Stomach (tissue), 8 donors: ENCODE measurements at regions not wholly inside any gene's neighbourhood (a gene's known extent, or its start where the extent isn't known, plus 50 kb on each side); places are given as distances from the start of the nearest gene placed in this dataset.

Experiments used
- DNase-seq, 2 donors: peaks; one replicate each; pipeline versions ENCODE4 v3.0.0 to v3.0.0-alpha.2; 2013 to 2019
- H3K27ac ChIP-seq, 5 donors: fragments of 200-600 bp in 4 of 5; sonication (generic) in 4 of 5; one replicate each; pipeline ENCODE4 v1.5.1; 2013 to 2019; ENCODE audit warnings: mild to moderate bottlenecking in 1 of 5, moderate library complexity in 1 of 5
- H3K27me3 ChIP-seq, 3 donors: fragments of 200-600 bp; sonication (generic); one replicate each; pipeline ENCODE4 v1.5.1; 2017 to 2019; ENCODE audit warnings: mixed run types in 1 of 3
- H3K36me3 ChIP-seq, 4 donors: fragments of 200-600 bp; sonication (generic); 1 replicate in 3 of 4; 2 replicates in 1 of 4; pipeline ENCODE4 v1.5.1; 2016 to 2019
- H3K4me1 ChIP-seq, 4 donors: fragments of 200-600 bp; sonication (generic); one replicate each; pipeline ENCODE4 v1.5.1; 2016 to 2019
- H3K4me3 ChIP-seq, 4 donors: fragments of 200-600 bp; sonication (generic) in 3 of 4; one replicate each; pipeline ENCODE4 v1.5.1; 2016 to 2019; ENCODE audit warnings: mild to moderate bottlenecking in 1 of 4
- H3K9me3 ChIP-seq, 4 donors: fragments of 200-600 bp; sonication (generic); one replicate each; pipeline ENCODE4 v1.5.1; 2016 to 2019
- CTCF ChIP-seq, 7 experiments: fragments of 450-650 bp in 4 of 7; fragments of 200-600 bp in 3 of 7; sonication (generic) in 3 of 7; IDR thresholded peaks; one replicate each; pipeline ENCODE4 v1.5.1; 2016 to 2019; ENCODE audit warnings: antibody characterized with exemption in 7 of 7, control low read depth in 2 of 7, mild to moderate bottlenecking in 1 of 7
- EP300 ChIP-seq: sonication (generic); formaldehyde crosslinking; IDR thresholded peaks from one replicate; pipeline ENCODE4 v1.6.1; 2017; ENCODE audit warnings: antibody characterized with exemption
- POLR2A ChIP-seq, 4 donors: fragments of 450-650 bp; IDR thresholded peaks; one replicate each; pipeline ENCODE4 v1.6.1; 2016; ENCODE audit warnings: antibody characterized with exemption in 4 of 4, control low read depth in 2 of 4, mild to moderate bottlenecking in 1 of 4, moderate library complexity in 1 of 4
- POLR2AphosphoS5 ChIP-seq, 3 donors: sonication (generic); formaldehyde crosslinking; IDR thresholded peaks; one replicate each; pipeline ENCODE4 v1.6.1; 2016; ENCODE audit warnings: antibody characterized with exemption in 3 of 3
- WGBS, 5 donors: extraction: QIAGEN DNeasy Blood & Tissue Kit in 3 of 5; methylation state at CpG; one replicate each; pipeline versions ENCODE4 v1.1.5 to v1.1.7; 2013 to 2018; 5-methylcytosine and 5-hydroxymethylcytosine counted together
- intact Hi-C: fragments of 100-400 bp; cut with DNase I; formaldehyde crosslinking; loops from one replicate; pipeline ENCODE4 v1.15.1; 2023; ENCODE audit warnings: low total_unique reads
- donor health status: healthy with polysubstance abuse.
- donor health status: Bipolar disorder and iron deficiency.
- donor health status: healthy.

- TF ChIP-seq CTCF (IDR thresholded peaks at IDR 0.05) = no peak
- TF ChIP-seq POLR2A (IDR thresholded peaks at IDR 0.05) = no peak
- Histone ChIP-seq H3K36me3 (no peaks in the 10 kb centered on the region), H3K27ac (no peak overlapping the region), H3K4me1 (no peaks in the 10 kb centered on the region), H3K27me3 (no peaks in the 10 kb centered on the region), H3K9me3 (no peaks in the 10 kb centered on the region), H3K4me3 (no peak overlapping the region)
- intact Hi-C loops = no loop called here
- 83 to 88% (median 86%) methylated on average over 5 of the region's 5 CpGs for WGBS, 5 donors
- DNase-seq = no peak
Observed at GRCh38 chr1:113233441-113233840, 156.9 kb upstream of the MAGI3 start.

DNA sequence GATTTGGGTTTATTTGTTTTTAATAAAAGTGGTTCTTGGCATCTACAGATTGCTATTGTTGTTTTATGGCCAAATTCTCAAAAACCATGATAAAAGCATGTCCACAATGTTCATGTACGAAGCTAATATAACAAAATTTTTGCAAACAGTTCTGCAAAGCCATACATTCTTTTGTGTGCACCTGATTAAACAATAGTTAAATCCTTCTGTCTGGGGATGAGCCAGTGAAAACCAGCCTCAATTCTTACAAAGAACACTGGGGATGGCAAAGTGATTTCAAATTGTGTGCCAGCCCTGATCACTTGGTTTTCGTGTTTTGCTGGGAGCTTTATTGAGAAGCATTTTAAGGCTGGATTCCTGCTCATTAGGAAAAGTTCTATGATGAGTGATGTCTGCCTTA, 149.1 kb upstream of the MAGI3 start:
- TF ChIP-seq EP300 = no peak
- TF ChIP-seq POLR2A (IDR thresholded peaks at IDR 0.05) = no peak
- TF ChIP-seq POLR2AphosphoS5 (IDR thresholded peaks at IDR 0.05) = no peak
- TF ChIP-seq CTCF (IDR thresholded peaks at IDR 0.05) = no peak

GRCh38 chr1:113242481-113242880, 147.8 kb upstream of the MAGI3 start:
- WGBS, 5 donors = 52 to 68% (median 59%) methylated on average over 5 of the region's 5 CpGs
- peak; percentile 55 to 70 for DNase-seq
- TF ChIP-seq POLR2AphosphoS5 (IDR thresholded peaks at IDR 0.05) = peak in 2 of 3 donors; percentile 32 to 55
- TF ChIP-seq POLR2A (IDR thresholded peaks at IDR 0.05) = no peak

More for the DNA sequence above, 149.1 kb upstream of the MAGI3 start:
- Histone ChIP-seq H3K4me1 (peaks cover 0 to 16% (median 6%) of the 10 kb centered on the region in 4 donors), H3K4me3 (no peak overlapping the region), H3K27me3 (no peaks in the 10 kb centered on the region), H3K27ac (no peak overlapping the region), H3K36me3 (no peaks in the 10 kb centered on the region), H3K9me3 (no peaks in the 10 kb centered on the region)
- WGBS, 5 donors = 26 to 75% (median 34%) methylated on average over 2 of the region's 2 CpGs
- intact Hi-C loops = no loop called here
- no peak for DNase-seq

DNA sequence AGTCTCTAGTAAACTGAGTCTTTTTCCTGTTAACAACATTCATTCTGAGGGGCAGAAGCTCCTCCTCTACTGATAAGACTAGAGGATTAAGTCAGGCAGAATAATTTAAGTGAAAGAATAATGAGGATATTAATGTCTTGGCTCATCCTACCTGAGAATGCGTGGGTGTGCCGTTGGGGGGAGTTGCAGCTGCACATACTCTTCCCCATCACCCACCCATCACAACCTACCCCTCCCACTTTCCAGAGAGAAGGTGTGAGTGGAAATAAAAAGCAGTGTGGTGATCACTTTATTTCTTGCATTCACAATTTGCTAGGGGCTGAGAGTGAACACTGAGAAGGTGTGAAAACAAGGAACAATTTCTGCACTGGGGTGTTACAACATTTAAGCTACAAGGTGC, 146.8 kb upstream of the MAGI3 start:
- Histone ChIP-seq H3K4me1 (peaks cover 15 to 27% (median 19%) of the 10 kb centered on the region in 4 donors), H3K4me3 (no peak overlapping the region), H3K27me3 (no peaks in the 10 kb centered on the region), H3K36me3 (no peaks in the 10 kb centered on the region), H3K9me3 (no peaks in the 10 kb centered on the region), H3K27ac (peak overlapping the region in 1 of 5 donors; percentile 38)
- intact Hi-C loops = no loop called here
- no peak for DNase-seq
- TF ChIP-seq POLR2A (IDR thresholded peaks at IDR 0.05) (no peak), POLR2AphosphoS5 (IDR thresholded peaks at IDR 0.05) (no peak), EP300 (no peak), CTCF (IDR thresholded peaks at IDR 0.05) (no peak)
- 70 to 82% (median 76%) methylated on average over 2 of the region's 2 CpGs for WGBS, 5 donors

More at GRCh38 chr1:113242481-113242880, 147.8 kb upstream of the MAGI3 start:
- peak overlapping the region in 1 of 5 donors; percentile 30 for H3K27ac ChIP-seq
- no peak overlapping the region for H3K4me3 ChIP-seq
- no peaks in the 10 kb centered on the region for H3K27me3 ChIP-seq
- H3K36me3 ChIP-seq = no peaks in the 10 kb centered on the region
- H3K9me3 ChIP-seq = no peaks in the 10 kb centered on the region
- peaks cover 10 to 24% (median 17%) of the 10 kb centered on the region in 4 donors for H3K4me1 ChIP-seq
- intact Hi-C loops = no loop called here

GRCh38 chr1:113244112-113244820, 146.0 kb upstream of the MAGI3 start:
- WGBS, 5 donors = 25 to 43% (median 39%) methylated on average over 4 of the region's 4 CpGs
- TF ChIP-seq CTCF (IDR thresholded peaks at IDR 0.05) (no peak), POLR2A (IDR thresholded peaks at IDR 0.05) (no peak), EP300 (no peak), POLR2AphosphoS5 (IDR thresholded peaks at IDR 0.05) (no peak)
- Histone ChIP-seq H3K9me3 (no peaks in the 10 kb centered on the region), H3K27me3 (no peaks in the 10 kb centered on the region), H3K27ac (peak overlapping the region in 3 of 5 donors; percentile 33 to 42 (median 38)), H3K4me1 (peaks cover 15 to 27% (median 19%) of the 10 kb centered on the region in 4 donors), H3K4me3 (no peak overlapping the region), H3K36me3 (no peaks in the 10 kb centered on the region)
- no peak for DNase-seq
- intact Hi-C loops = no loop called here
